ENCODE measurements at regions not wholly inside any gene's neighbourhood (a gene's known extent, or its start where the extent isn't known, plus 50 kb on each side); places are given as distances from the start of the nearest gene placed in this dataset.
"Not testable (repeated sequence)": the region's sequence is repeated elsewhere in the genome, so short reads cannot be mapped to it uniquely, and the experiment has no call there.

GRCh38 chr22:25281675-25282345 lies 62.4 kb downstream of the CRYBB2 start:
- no peak for DNase-seq

DNA sequence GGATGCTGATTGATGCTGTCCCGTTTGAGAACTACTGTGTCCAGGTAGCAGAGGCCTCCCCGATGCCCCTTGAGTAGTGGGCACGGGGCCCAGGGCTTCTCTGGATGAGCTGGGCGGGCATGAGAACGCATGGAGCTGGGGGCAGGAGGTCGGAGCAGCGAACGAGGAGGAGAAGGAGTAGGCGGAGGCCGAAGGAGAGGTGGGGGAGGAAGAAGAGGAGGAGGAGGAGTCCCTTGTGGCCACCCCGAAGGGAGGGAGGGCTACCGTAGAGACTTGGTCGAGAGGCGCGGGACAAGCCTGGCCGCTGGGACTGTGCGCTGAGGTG lies 62.9 kb downstream of the CRYBB2 start:
- DNase-seq: no peak

- DNase-seq: no peak
These were observed 63.5 kb downstream of the CRYBB2 start for GRCh38 chr22:25282671-25283561.

DNA sequence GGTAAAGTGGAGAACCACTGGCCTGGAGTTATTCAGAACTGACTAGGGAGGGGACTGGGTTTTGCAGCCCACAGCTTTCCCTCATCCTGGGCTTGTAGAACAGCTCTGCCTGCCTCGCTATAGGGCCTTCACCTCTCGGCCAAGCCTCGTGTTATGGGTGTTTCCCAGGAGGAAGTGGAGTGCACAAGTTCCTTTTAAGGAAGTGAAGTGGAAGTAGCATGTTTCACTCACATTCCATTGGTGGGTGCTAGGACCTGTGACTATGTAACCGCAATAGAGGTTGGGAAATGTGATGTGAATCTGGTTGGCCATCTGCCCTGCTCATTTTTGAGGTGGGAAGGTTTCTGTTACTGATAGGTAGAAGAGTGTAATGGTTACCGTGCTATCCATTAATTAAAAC lies 69.0 kb downstream of the CRYBB2 start:
- not testable (repeated sequence) for DNase-seq

- not testable (repeated sequence) for DNase-seq
These were observed 82.5 kb downstream of the CRYBB2 start for GRCh38 chr22:25301912-25302311.

- not testable (repeated sequence) for DNase-seq
These were observed 90.1 kb downstream of the CRYBB2 start for GRCh38 chr22:25309586-25309985.

- not testable (repeated sequence) for DNase-seq
These were observed 92.5 kb downstream of the CRYBB2 start for GRCh38 chr22:25311924-25312323.

DNA sequence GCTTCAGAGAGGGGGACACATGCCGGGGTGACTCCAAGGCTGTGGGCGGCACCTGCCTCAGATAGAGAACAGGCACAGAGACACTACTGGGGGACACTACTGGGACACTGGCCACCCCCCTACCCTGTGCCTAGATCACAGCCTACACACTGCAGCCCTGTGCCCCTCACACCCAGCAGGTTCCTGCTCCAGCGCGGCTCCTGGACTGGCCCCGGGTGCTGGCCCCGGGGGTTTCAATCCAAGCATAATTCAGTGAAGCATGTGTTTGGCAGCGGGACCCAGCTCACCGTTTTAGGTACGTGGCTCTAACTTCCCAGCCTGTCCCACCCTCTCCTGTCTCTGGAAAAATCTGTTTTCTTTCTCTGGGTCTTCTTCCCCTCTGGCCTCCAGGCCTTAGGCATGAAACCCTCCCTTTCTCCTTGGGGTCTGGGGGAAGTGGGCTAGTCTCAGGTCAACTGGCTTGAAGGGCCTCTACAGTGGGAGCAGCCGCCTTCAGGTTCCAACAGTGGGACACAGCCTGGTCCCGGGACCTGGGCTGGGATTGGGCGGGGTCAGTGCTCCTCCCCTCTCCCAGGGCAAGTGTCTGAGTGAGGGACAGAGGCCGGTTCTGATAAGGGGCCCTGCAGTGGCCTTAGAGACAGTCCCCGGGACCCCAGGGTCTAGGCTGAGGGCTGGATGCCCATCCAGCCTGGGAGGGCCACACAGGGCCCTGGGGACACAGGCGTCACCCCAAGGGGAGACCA lies 98.8 kb downstream of the CRYBB2 start:
- no peak for DNase-seq

DNA sequence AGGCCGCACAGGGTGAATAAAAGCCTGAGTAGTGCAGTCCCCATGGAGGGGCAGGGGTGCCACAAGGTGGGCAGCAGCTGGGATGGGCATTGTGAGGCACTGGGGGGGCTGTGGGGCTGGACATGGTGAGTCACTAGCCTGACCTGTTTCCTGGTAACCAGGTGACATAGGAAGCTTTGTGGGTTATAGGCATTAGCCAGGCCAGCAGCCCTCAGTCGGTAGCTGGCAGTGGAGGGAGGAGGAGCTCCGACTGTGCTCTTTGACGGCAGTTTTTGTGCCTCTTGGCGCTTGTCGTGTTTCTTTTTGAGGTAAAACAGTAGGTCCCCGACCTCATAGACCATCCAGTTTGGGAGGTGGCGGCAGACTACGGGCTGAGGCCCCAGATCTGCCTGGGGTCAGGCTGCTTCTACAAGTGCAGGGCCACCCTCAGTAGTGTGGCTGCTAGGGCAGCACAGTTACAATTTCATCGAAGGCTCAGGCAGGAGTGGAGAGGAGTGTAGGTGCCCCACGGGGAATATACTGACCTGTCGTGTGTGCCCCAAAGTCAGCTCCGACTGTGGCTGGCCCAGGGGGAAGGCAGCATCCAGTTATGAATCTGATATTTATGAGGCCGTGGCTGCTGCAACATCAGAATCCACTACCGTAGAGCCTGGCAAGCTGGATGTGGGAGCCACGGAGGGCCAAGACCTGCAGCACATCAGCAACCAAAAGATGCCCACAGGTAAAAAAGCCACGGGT lies 107.7 kb downstream of the CRYBB2 start:
- DNase-seq: no peak

DNA sequence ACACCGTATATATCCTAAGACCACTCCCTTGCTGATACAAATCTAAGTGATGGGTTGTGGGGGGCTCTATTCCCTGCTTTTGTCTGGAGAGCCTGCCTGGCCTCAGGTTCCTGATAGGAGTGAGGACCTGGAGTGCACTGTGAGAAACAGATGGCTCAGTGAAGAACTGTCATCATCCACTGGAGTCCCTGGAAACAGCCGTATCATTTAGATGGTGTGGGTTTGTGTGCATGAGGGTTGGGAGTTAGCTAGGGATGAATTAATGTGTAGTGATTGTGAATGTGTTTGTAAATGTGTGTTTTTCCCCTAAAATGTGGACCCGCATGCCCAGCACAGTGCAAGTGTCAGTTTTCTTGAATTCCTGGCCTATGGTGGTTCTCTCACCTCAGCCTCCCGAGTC lies 111.6 kb downstream of the CRYBB2 start:
- DNase-seq: no peak

- DNase-seq: not testable (repeated sequence)
These were observed 112.5 kb downstream of the CRYBB2 start for GRCh38 chr22:25331911-25332310.

GRCh38 chr22:25332386-25332785 lies 112.9 kb downstream of the CRYBB2 start:
- no peak for DNase-seq

DNA sequence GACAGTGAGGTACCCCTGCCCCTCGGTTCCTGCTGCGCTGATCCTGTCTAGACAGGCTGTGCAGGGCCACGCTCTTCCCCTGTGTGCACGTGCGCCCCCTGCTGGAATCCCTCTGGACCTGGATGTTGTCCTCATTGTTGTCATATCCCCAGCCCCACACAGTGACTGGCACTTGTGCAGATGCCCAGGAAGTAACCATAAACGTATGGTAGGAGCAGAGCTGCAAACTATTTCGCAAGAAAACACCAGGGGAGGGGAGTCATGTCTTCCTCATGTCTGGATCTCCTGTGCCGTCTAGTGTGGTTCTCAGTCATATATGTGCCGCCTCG lies 114.7 kb downstream of the CRYBB2 start:
- DNase-seq: peak in 1 of 2 donors; percentile 26

DNA sequence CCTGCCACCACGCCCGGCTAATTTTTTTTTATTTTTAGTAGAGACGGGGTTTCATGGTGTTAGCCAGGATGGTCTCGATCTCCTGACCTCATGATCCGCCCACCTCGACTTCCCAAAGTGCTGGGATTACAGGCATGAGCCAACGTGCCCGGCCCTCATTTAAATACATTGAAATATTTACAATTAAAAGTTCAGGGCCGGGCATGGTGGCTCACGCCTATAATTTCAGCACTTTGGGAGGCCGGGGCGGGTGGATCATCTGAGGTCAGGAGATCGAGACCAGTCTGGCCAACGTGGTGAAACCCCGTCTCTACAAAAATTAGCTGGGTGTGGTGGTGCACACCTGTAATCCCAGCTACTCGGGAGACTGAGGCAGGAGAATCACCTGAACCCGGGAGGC lies 115.2 kb downstream of the CRYBB2 start:
- not testable (repeated sequence) for DNase-seq

DNA sequence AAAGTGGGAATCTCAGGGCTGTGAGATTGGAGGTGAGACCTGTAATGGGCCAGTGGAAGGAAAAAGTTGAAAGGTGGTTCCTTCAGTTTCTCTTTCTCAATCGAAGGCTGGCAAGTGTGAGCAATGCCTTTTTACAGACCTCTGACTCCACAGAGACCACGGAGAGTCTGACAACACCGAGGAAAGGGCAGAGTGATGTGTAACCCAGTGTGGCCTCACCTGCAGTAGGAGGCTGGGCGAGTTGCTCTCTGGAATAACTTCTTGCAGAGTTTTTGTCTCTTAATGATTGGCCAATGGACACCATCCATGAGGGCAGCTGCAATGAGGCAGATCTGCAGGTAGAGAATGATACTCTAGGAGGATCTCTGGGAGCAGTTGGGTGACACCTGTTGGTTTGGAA lies 115.8 kb downstream of the CRYBB2 start:
- DNase-seq: not testable (repeated sequence)

DNA sequence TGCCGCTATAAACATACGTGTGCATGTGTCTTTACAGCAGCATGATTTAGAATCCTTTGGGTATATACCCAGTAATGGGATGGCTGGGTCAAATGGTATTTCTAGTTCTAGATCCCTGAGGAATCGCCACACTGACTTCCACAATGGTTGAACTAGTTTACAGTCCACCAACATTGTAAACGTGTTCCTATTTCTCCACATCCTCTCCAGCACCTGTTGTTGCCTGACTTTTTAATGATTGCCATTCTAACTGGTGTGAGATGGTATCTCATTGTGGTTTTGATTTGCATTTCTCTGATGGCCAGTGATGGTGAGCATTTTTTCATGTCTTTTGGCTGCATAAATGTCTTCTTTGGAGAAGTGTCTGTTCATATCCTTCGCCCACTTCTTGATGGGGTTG lies 121.1 kb downstream of the CRYBB2 start:
- DNase-seq: not testable (repeated sequence)

- DNase-seq: not testable (repeated sequence)
These were observed 124.9 kb downstream of the CRYBB2 start for GRCh38 chr22:25344366-25344765.

- DNase-seq: no peak
These were observed 127.7 kb downstream of the CRYBB2 start for GRCh38 chr22:25346859-25347751.

GRCh38 chr22:25347752-25348102 lies 128.3 kb downstream of the CRYBB2 start:
- no peak for DNase-seq

- DNase-seq: no peak
These were observed 129.0 kb downstream of the CRYBB2 start for GRCh38 chr22:25348391-25348790.

GRCh38 chr22:25348996-25349395 lies 129.6 kb downstream of the CRYBB2 start:
- not testable (repeated sequence) for DNase-seq

- no peak for DNase-seq
These were observed 131.1 kb downstream of the CRYBB2 start for GRCh38 chr22:25350551-25350971.
